Neural cell (in vitro differentiated cells): ENCODE measurements at regions not wholly inside any gene's neighbourhood (a gene's known extent, or its start where the extent isn't known, plus 50 kb on each side); places are given as distances from the start of the nearest gene placed in this dataset.

Experiments
- MXI1 ChIP-seq: fragments of 450-650 bp; conservative IDR thresholded peaks from 2 replicates; pipeline ENCODE4 v1.6.1; 2014; ENCODE audit warnings: antibody characterized with exemption, mild to moderate bottlenecking; ENCODE audit not compliant: poor library complexity, severe bottlenecking
- POLR2AphosphoS5 ChIP-seq: IDR thresholded peaks from 2 replicates; pipeline ENCODE4 v1.6.1; 2012
- TAF1 ChIP-seq: IDR thresholded peaks from 2 replicates; pipeline ENCODE4 v1.6.1; 2012; ENCODE audit warnings: low read depth
- TF ChIP-seq, protein P1 (sequence below): fragments of 450-650 bp; IDR thresholded peaks from 2 replicates; pipeline ENCODE4 v1.5.1; 2014; ENCODE audit warnings: antibody characterized with exemption, mild to moderate bottlenecking, moderate library complexity; ENCODE audit not compliant: poor library complexity, severe bottlenecking

DNA sequence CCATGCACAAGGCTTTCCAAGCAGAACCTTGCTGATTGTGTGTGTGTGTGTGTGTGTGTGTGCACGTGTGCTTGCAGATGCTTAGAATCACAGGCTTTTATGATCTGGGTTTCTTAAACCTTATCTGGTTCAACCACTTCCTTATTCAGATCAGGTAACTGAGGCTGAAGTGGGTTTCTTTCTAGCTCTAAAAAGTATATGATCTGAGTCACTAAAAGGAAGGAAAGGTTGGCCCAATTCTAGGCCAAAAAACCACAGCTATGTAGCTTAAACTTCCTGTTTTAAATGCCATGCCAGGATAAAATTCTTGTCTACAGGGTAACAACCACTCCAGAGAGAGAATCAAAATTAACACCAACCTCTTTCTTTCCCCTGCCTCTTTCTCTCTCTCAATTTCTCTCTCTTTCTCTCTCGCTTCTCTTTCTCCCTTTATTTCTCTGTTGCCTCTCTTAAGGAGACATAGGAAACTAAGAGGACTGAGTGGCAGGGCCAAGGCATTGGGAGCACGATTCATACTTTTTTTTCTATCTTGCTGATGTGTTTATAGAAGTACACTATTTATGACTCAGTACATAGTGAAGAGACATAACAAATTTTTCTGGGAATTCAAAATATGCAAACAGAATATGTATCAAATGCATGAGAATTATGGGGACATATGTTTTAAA, 140.3 kb downstream of the TRIB2 start:
- no peak for TF ChIP-seq MXI1
- TF ChIP-seq, protein P1, sequence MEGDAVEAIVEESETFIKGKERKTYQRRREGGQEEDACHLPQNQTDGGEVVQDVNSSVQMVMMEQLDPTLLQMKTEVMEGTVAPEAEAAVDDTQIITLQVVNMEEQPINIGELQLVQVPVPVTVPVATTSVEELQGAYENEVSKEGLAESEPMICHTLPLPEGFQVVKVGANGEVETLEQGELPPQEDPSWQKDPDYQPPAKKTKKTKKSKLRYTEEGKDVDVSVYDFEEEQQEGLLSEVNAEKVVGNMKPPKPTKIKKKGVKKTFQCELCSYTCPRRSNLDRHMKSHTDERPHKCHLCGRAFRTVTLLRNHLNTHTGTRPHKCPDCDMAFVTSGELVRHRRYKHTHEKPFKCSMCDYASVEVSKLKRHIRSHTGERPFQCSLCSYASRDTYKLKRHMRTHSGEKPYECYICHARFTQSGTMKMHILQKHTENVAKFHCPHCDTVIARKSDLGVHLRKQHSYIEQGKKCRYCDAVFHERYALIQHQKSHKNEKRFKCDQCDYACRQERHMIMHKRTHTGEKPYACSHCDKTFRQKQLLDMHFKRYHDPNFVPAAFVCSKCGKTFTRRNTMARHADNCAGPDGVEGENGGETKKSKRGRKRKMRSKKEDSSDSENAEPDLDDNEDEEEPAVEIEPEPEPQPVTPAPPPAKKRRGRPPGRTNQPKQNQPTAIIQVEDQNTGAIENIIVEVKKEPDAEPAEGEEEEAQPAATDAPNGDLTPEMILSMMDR = no peak
- no peak for TF ChIP-seq POLR2AphosphoS5
- no peak for TF ChIP-seq TAF1
